ENCODE measurements at regions not wholly inside any gene's neighbourhood (a gene's known extent, or its start where the extent isn't known, plus 50 kb on each side); places are given as distances from the start of the nearest gene placed in this dataset.

DNA sequence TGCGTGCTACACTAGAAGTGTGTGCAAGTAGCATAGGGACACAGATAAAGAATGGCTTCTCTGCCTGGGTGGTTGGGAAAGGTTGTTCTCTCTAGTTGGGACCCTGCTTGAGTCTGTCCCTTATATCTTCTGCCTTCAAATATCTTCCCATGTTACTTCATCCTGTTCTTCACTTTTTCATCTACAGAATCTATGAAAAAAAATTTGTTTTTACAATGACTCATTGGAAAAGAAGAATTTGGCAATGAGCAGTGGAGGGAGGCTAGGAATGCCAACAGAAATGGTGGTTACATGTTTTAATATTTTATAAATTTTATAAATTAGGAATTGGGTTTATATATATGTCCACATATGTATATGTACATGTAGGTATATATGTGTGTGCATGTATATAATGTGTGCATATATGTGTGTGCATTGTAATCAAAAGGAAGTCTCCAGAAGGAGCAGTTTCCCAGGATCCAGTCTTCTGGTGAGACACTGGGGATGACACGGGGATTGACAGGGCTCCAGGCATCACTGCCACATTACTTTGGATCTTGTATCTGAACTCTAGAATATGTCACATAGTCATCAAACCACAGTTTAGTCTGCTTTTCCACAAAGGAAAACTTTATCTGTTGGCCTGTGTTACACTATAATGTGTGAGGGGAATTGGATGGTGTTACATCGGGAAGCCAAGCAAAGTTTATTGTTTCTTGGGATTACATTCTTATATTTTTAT, 75.3 kb upstream of the RIPOR2 start:
- TF ChIP-seq, protein P1, sequence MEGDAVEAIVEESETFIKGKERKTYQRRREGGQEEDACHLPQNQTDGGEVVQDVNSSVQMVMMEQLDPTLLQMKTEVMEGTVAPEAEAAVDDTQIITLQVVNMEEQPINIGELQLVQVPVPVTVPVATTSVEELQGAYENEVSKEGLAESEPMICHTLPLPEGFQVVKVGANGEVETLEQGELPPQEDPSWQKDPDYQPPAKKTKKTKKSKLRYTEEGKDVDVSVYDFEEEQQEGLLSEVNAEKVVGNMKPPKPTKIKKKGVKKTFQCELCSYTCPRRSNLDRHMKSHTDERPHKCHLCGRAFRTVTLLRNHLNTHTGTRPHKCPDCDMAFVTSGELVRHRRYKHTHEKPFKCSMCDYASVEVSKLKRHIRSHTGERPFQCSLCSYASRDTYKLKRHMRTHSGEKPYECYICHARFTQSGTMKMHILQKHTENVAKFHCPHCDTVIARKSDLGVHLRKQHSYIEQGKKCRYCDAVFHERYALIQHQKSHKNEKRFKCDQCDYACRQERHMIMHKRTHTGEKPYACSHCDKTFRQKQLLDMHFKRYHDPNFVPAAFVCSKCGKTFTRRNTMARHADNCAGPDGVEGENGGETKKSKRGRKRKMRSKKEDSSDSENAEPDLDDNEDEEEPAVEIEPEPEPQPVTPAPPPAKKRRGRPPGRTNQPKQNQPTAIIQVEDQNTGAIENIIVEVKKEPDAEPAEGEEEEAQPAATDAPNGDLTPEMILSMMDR (IDR thresholded peaks at IDR 0.05): no peak
- TF ChIP-seq POLR2A (IDR thresholded peaks at IDR 0.05): no peak
